ENCODE measurements at regions not wholly inside any gene's neighbourhood (a gene's known extent, or its start where the extent isn't known, plus 50 kb on each side); places are given as distances from the start of the nearest gene placed in this dataset.

DNA sequence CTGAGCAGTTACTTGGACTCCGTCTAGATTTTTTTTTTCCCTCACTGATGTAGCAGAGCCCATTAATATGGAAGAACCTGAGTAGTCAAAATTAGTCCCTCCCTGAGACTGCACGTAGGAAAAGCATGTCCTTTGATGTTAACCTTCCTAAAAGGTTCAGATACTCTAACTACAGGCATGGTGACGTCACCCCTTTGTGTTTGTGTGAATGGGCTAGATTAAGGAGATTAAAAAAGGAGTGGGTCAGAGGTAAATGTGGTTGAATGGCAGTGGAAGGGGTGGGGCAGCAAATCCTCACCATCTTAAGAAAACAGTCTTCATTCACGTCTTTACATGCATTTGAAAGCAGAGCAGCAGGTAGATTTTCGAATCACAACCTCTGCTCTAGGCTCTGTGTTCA, 521.1 kb downstream of the TFAP2B start:
- TF ChIP-seq, protein P1, sequence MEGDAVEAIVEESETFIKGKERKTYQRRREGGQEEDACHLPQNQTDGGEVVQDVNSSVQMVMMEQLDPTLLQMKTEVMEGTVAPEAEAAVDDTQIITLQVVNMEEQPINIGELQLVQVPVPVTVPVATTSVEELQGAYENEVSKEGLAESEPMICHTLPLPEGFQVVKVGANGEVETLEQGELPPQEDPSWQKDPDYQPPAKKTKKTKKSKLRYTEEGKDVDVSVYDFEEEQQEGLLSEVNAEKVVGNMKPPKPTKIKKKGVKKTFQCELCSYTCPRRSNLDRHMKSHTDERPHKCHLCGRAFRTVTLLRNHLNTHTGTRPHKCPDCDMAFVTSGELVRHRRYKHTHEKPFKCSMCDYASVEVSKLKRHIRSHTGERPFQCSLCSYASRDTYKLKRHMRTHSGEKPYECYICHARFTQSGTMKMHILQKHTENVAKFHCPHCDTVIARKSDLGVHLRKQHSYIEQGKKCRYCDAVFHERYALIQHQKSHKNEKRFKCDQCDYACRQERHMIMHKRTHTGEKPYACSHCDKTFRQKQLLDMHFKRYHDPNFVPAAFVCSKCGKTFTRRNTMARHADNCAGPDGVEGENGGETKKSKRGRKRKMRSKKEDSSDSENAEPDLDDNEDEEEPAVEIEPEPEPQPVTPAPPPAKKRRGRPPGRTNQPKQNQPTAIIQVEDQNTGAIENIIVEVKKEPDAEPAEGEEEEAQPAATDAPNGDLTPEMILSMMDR (conservative IDR thresholded peaks at IDR 0.05; ENCODE audit: low read depth, low read length), result no peak
- no peak for TF ChIP-seq EZH2 (IDR thresholded peaks at IDR 0.05; ENCODE audit: borderline replicate concordance, low read depth, low read length, poor library complexity, severe bottlenecking)

All from A673 (cell line).